WTC11 (cell line): ENCODE measurements at regions not wholly inside any gene's neighbourhood (a gene's known extent, or its start where the extent isn't known, plus 50 kb on each side); places are given as distances from the start of the nearest gene placed in this dataset.

Experiments
- ATAC-seq: fragments of 200-7000 bp; cut with Tn5 transposase; 2 replicates; pipeline ENCODE4 v1.10.0; 2021; ENCODE audit warnings: mild to moderate bottlenecking, moderate library complexity
- CTCF ChIA-PET: fragments of 300-600 bp; sonication (Branson Sonifier 250); formaldehyde crosslinking; loops from one replicate; lab custom pipeline; 2021; ENCODE audit warnings: antibody characterized with exemption; lab: Charles Lee
- POLR2A ChIA-PET: fragments of 350-600 bp; sonication (Branson Sonifier 250); formaldehyde crosslinking; loops from one replicate; lab custom pipeline; 2021; ENCODE audit warnings: antibody characterized with exemption; lab: Charles Lee
- DNase-seq: peaks from one replicate; pipeline ENCODE4 v3.0.0; 2021; ENCODE audit warnings: low spot score
- H3K27ac Mint-ChIP-seq: 2 replicates; pipeline ENCODE4 v1.8.0; 2021; ENCODE audit warnings: mixed read lengths
- H3K27me3 Mint-ChIP-seq: 2 replicates; pipeline ENCODE4 v1.8.0; 2021; ENCODE audit warnings: low read depth, mild to moderate bottlenecking, moderate library complexity, mixed read lengths
- H3K36me3 Mint-ChIP-seq: 2 replicates; pipeline ENCODE4 v1.8.0; 2021; ENCODE audit warnings: mixed read lengths
- H3K4me1 Mint-ChIP-seq: 2 replicates; pipeline ENCODE4 v1.8.0; 2022; ENCODE audit warnings: mixed read lengths
- H3K4me3 Mint-ChIP-seq: 2 replicates; pipeline ENCODE4 v1.8.0; 2021; ENCODE audit warnings: mild to moderate bottlenecking, moderate library complexity, mixed read lengths
- H3K9me3 Mint-ChIP-seq: 2 replicates; pipeline ENCODE4 v1.8.0; 2021; ENCODE audit warnings: mixed read lengths
- AFF4 ChIP-seq: sonication (generic); formaldehyde crosslinking; IDR thresholded peaks from 2 replicates; pipeline ENCODE4 v1.8.1; 2023; ENCODE audit warnings: mild to moderate bottlenecking, missing genetic modification reagents, borderline replicate concordance
- ATF3 ChIP-seq: sonication (generic); formaldehyde crosslinking; conservative IDR thresholded peaks from 2 replicates; pipeline ENCODE4 v1.8.1; 2022; ENCODE audit warnings: mild to moderate bottlenecking, missing genetic modification reagents
- CREB1 ChIP-seq: sonication (generic); formaldehyde crosslinking; IDR thresholded peaks from 2 replicates; pipeline ENCODE4 v1.8.0; 2023; ENCODE audit warnings: mild to moderate bottlenecking, missing genetic modification reagents
- CREM ChIP-seq: sonication (generic); formaldehyde crosslinking; IDR thresholded peaks from 2 replicates; pipeline ENCODE4 v1.8.1; 2022; ENCODE audit warnings: mild to moderate bottlenecking, missing genetic modification reagents, moderate library complexity
- EMX1 ChIP-seq: fragments of 250-450 bp; sonication (Bioruptor Pico); IDR thresholded peaks from 2 replicates; pipeline ENCODE4 v1.8.0; 2021; ENCODE audit warnings: mild to moderate bottlenecking
- ERG ChIP-seq: fragments of 250-450 bp; sonication (Bioruptor Pico); IDR thresholded peaks from 2 replicates; pipeline ENCODE4 v1.8.0; 2021; ENCODE audit warnings: mild to moderate bottlenecking
- FOXP1 ChIP-seq: sonication (generic); formaldehyde crosslinking; IDR thresholded peaks from 2 replicates; pipeline ENCODE4 v1.8.0; 2022; ENCODE audit warnings: missing genetic modification reagents, mild to moderate bottlenecking, moderate library complexity, borderline replicate concordance
- HMGA2 ChIP-seq: fragments of 250-450 bp; sonication (Bioruptor Pico); IDR thresholded peaks from 2 replicates; pipeline ENCODE4 v1.4.0; 2021; ENCODE audit warnings: mild to moderate bottlenecking, moderate library complexity
- JAZF1 ChIP-seq: fragments of 250-450 bp; sonication (Bioruptor Pico); IDR thresholded peaks from 2 replicates; pipeline ENCODE4 v1.9.0; 2021; ENCODE audit warnings: moderate library complexity, mild to moderate bottlenecking, inconsistent platforms
- MLX ChIP-seq: sonication (generic); formaldehyde crosslinking; IDR thresholded peaks from 2 replicates; pipeline ENCODE4 v1.8.1; 2023; ENCODE audit warnings: mild to moderate bottlenecking, missing genetic modification reagents, moderate library complexity
- MYBL2 ChIP-seq: sonication (generic); formaldehyde crosslinking; IDR thresholded peaks from 2 replicates; pipeline ENCODE4 v1.8.1; 2023; ENCODE audit warnings: mild to moderate bottlenecking, moderate library complexity, missing genetic modification reagents
- NFE2L1 ChIP-seq: sonication (generic); formaldehyde crosslinking; IDR thresholded peaks from 2 replicates; pipeline ENCODE4 v1.8.1; 2023; ENCODE audit warnings: missing genetic modification reagents
- NR1H2 ChIP-seq: sonication (generic); formaldehyde crosslinking; IDR thresholded peaks from 2 replicates; pipeline ENCODE4 v1.9.0; 2021; ENCODE audit warnings: mild to moderate bottlenecking, moderate library complexity, missing genetic modification reagents
- NR3C1 ChIP-seq: sonication (generic); formaldehyde crosslinking; conservative IDR thresholded peaks from 2 replicates; pipeline ENCODE4 v1.8.1; 2023; ENCODE audit warnings: low read depth, mild to moderate bottlenecking, missing genetic modification reagents
- SMAD4 ChIP-seq: sonication (generic); formaldehyde crosslinking; IDR thresholded peaks from 2 replicates; pipeline ENCODE4 v1.8.0; 2022; ENCODE audit warnings: mild to moderate bottlenecking, missing genetic modification reagents
- TEAD4 ChIP-seq: sonication (generic); formaldehyde crosslinking; IDR thresholded peaks from 2 replicates; pipeline ENCODE4 v1.8.0; 2022; ENCODE audit warnings: mild to moderate bottlenecking, missing genetic modification reagents
- ZNF121 ChIP-seq: sonication (generic); formaldehyde crosslinking; IDR thresholded peaks from 2 replicates; pipeline ENCODE4 v1.8.0; 2023; ENCODE audit warnings: missing genetic modification reagents
- ZNF263 ChIP-seq: sonication (generic); formaldehyde crosslinking; IDR thresholded peaks from 2 replicates; pipeline ENCODE4 v1.8.1; 2022; ENCODE audit warnings: low read depth, mild to moderate bottlenecking, moderate library complexity, missing genetic modification reagents
- ZNF281 ChIP-seq: sonication (generic); formaldehyde crosslinking; IDR thresholded peaks from 2 replicates; pipeline ENCODE4 v1.8.0; 2023; ENCODE audit warnings: mild to moderate bottlenecking, missing genetic modification reagents
- ZNF317 ChIP-seq: sonication (generic); formaldehyde crosslinking; IDR thresholded peaks from 2 replicates; pipeline ENCODE4 v1.8.1; 2023; ENCODE audit warnings: low read depth, mild to moderate bottlenecking, moderate library complexity, missing genetic modification reagents, borderline replicate concordance
- ZNF396 ChIP-seq: fragments of 250-450 bp; sonication (Bioruptor Pico); IDR thresholded peaks from 2 replicates; pipeline ENCODE4 v1.8.0; 2021; ENCODE audit warnings: mild to moderate bottlenecking, moderate library complexity, borderline replicate concordance
- ZNF512 ChIP-seq: sonication (generic); formaldehyde crosslinking; IDR thresholded peaks from 2 replicates; pipeline ENCODE4 v1.8.1; 2022; ENCODE audit warnings: missing genetic modification reagents, borderline replicate concordance
- ZNF671 ChIP-seq: fragments of 250-450 bp; sonication (Bioruptor Pico); IDR thresholded peaks from 2 replicates; pipeline ENCODE4 v1.8.0; 2021; ENCODE audit warnings: mild to moderate bottlenecking

- Mint-ChIP-seq H3K36me3 (peaks cover 9% of the 10 kb centered on the region), H3K4me1 (peaks cover 20% of the 10 kb centered on the region), H3K4me3 (no peak overlapping the region), H3K27me3 (peaks cover 3% of the 10 kb centered on the region; the same call in 1 of the 2 replicates), H3K27ac (no peak overlapping the region), H3K9me3 (peaks cover 12% of the 10 kb centered on the region)
- no peak for ATAC-seq
- ChIA-PET POLR2A (interaction anchor here (0.6 kb wide), 1 partner anchor 87 kb away, joined by 5 read pairs; no protein-coding TSS in a partner anchor), CTCF (interaction anchor here (2.1 kb wide), 1 partner anchor 13 kb away, joined by 9 read pairs; no protein-coding TSS in a partner anchor)
- no peak for TF ChIP-seq CREB1 (CRISPR knock-in tag)
- no peak for TF ChIP-seq ZNF317
- TF ChIP-seq CREM (CRISPR knock-in tag), result no peak
- no peak for TF ChIP-seq MLX (CRISPR knock-in tag)
- TF ChIP-seq ZNF512 (CRISPR knock-in tag), result no peak
- DNase-seq, result no peak
Observed at GRCh38 chr15:60091911-60092310, 87.8 kb downstream of the FOXB1 start.

GRCh38 chr15:60093273-60094067 is 89.4 kb downstream of the FOXB1 start:
- DNase-seq, result no peak
- POLR2A ChIA-PET, result no interaction called here
- no peak for ATAC-seq
- Mint-ChIP-seq H3K27me3 (peaks cover 3% of the 10 kb centered on the region; the same call in 1 of the 2 replicates), H3K27ac (no peak overlapping the region), H3K36me3 (peaks cover 20% of the 10 kb centered on the region), H3K9me3 (peaks cover 23% of the 10 kb centered on the region), H3K4me3 (no peak overlapping the region), H3K4me1 (peaks cover 16% of the 10 kb centered on the region)
- no peak for TF ChIP-seq ZNF396 (CRISPR knock-in tag)
- TF ChIP-seq MYBL2 (CRISPR knock-in tag), result no peak
- TF ChIP-seq HMGA2 (CRISPR knock-in tag), result no peak
- TF ChIP-seq ERG (CRISPR knock-in tag), result no peak
- no peak for TF ChIP-seq ZNF263 (CRISPR knock-in tag)
- TF ChIP-seq SMAD4, result no peak
- TF ChIP-seq NR3C1 (CRISPR knock-in tag), result no peak
- TF ChIP-seq ZNF671 (CRISPR knock-in tag), result no peak
- no peak for TF ChIP-seq EMX1 (CRISPR knock-in tag)
- no peak for TF ChIP-seq ATF3
- no peak for TF ChIP-seq FOXP1 (CRISPR knock-in tag)
- no peak for TF ChIP-seq ZNF281 (CRISPR knock-in tag)
- no peak for TF ChIP-seq NR1H2
- TF ChIP-seq NFE2L1, result no peak
- TF ChIP-seq ZNF121 (CRISPR knock-in tag), result no peak
- no peak for TF ChIP-seq AFF4 (CRISPR knock-in tag)
- TF ChIP-seq TEAD4 (CRISPR knock-in tag), result no peak
- no peak for TF ChIP-seq JAZF1
- CTCF ChIA-PET, result no interaction called here
